ENCODE measurements at regions not wholly inside any gene's neighbourhood (a gene's known extent, or its start where the extent isn't known, plus 50 kb on each side); places are given as distances from the start of the nearest gene placed in this dataset.

- ATAC-seq (ENCODE audit: low FRiP score in 2 of 2), result no peak
- WGBS, 2 donors, result 71 to 76% methylated on average over 5 of the region's 5 CpGs
- DNase-seq, result no peak
- Histone ChIP-seq H3K27me3 (no peaks in the 10 kb centered on the region), H3K36me3 (no peaks in the 10 kb centered on the region), H3K4me1 (no peaks in the 10 kb centered on the region), H3K27ac (no peak overlapping the region), H3K9me3 (no peaks in the 10 kb centered on the region), H3K4me3 (no peak overlapping the region)
- TF ChIP-seq CTCF (IDR thresholded peaks at IDR 0.05), result no peak
- TF ChIP-seq EP300 (IDR thresholded peaks at IDR 0.05), result no peak
- no peak for TF ChIP-seq POLR2A (IDR thresholded peaks at IDR 0.05)
- no peak for TF ChIP-seq POLR2AphosphoS5 (IDR thresholded peaks at IDR 0.05)
These were observed 292.7 kb downstream of the ACTR3B start for GRCh38 chr7:153052206-153052605.

GRCh38 chr7:153061910-153062528, 302.5 kb downstream of the ACTR3B start:
- TF ChIP-seq EP300 (IDR thresholded peaks at IDR 0.05) (no peak), CTCF (IDR thresholded peaks at IDR 0.05) (no peak), POLR2A (IDR thresholded peaks at IDR 0.05) (no peak), POLR2AphosphoS5 (IDR thresholded peaks at IDR 0.05) (no peak)
- 47 to 52% methylated on average over 9 to 13 of the region's 13 CpGs for WGBS, 2 donors
- no peaks in the 10 kb centered on the region for H3K4me1 ChIP-seq
- no peaks in the 10 kb centered on the region for H3K9me3 ChIP-seq
- H3K27ac ChIP-seq, result no peak overlapping the region
- H3K27me3 ChIP-seq, result no peaks in the 10 kb centered on the region
- ATAC-seq (ENCODE audit: low FRiP score in 2 of 2) (no peak), DNase-seq (no peak)
- H3K36me3 ChIP-seq, result no peaks in the 10 kb centered on the region
- H3K4me3 ChIP-seq, result no peak overlapping the region

- TF ChIP-seq CTCF (IDR thresholded peaks at IDR 0.05) (no peak), POLR2A (IDR thresholded peaks at IDR 0.05) (no peak), POLR2AphosphoS5 (IDR thresholded peaks at IDR 0.05) (no peak), EP300 (IDR thresholded peaks at IDR 0.05) (no peak)
- WGBS, 2 donors, result 0% methylated on average over 1 of the region's 1 CpG
- Histone ChIP-seq H3K27ac (no peak overlapping the region), H3K27me3 (no peaks in the 10 kb centered on the region), H3K4me3 (no peak overlapping the region), H3K36me3 (no peaks in the 10 kb centered on the region), H3K4me1 (no peaks in the 10 kb centered on the region), H3K9me3 (no peaks in the 10 kb centered on the region)
- ATAC-seq (ENCODE audit: low FRiP score in 2 of 2), result no peak
- DNase-seq, result no peak
These were observed 305.5 kb downstream of the ACTR3B start for GRCh38 chr7:153065051-153065450.

DNA sequence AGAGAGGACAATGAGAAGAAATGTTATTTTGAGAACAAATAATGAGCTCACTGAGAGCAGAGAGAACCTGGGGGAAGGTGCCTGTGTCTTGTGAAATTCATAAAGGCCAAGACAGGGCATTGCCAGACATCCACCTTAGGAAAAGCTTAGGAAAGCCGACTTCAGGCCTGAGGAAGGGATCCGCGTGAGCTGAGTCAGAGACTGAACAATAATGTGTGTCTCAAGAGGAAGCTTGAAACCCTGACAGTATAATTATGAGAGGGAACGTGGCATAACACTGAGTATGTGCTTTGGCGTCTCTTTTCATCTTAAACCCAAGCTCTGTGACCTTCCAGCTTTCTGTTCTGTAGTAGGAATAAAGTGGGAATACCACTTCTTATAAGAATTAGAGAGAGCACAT, 307.2 kb downstream of the ACTR3B start:
- Histone ChIP-seq H3K4me1 (no peaks in the 10 kb centered on the region), H3K27me3 (no peaks in the 10 kb centered on the region), H3K27ac (no peak overlapping the region), H3K4me3 (no peak overlapping the region), H3K36me3 (no peaks in the 10 kb centered on the region), H3K9me3 (no peaks in the 10 kb centered on the region)
- ATAC-seq (ENCODE audit: low FRiP score in 2 of 2) (no peak), DNase-seq (no peak)
- 81 to 85% methylated on average over 5 of the region's 5 CpGs for WGBS, 2 donors
- TF ChIP-seq EP300 (IDR thresholded peaks at IDR 0.05), result no peak
- TF ChIP-seq CTCF (IDR thresholded peaks at IDR 0.05), result no peak
- TF ChIP-seq POLR2A (IDR thresholded peaks at IDR 0.05), result no peak
- TF ChIP-seq POLR2AphosphoS5 (IDR thresholded peaks at IDR 0.05), result no peak

DNA sequence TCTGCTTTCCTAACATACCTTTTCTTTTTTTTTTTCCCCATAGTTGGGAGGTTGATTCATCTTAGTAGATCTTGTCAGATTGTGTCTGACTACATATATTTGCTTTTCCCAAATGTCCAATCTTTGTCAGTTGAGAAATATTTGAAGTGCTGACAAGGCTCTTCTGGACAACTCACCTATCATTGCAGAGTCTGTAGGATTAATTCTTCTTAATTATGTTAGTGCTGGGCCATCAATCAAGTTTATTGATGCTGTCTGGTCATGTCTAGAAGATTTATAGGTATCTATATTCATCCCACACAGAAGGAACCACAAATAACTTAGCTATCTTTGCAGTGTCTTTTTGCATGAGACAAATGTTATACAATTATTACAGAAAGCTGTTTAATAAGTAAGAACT, 310.6 kb downstream of the ACTR3B start:
- no peaks in the 10 kb centered on the region for H3K4me1 ChIP-seq
- DNase-seq, result no peak
- H3K27me3 ChIP-seq, result no peaks in the 10 kb centered on the region
- no peak overlapping the region for H3K27ac ChIP-seq
- H3K4me3 ChIP-seq, result no peak overlapping the region
- H3K36me3 ChIP-seq, result no peaks in the 10 kb centered on the region
- H3K9me3 ChIP-seq, result no peaks in the 10 kb centered on the region
- no peak for TF ChIP-seq POLR2AphosphoS5 (IDR thresholded peaks at IDR 0.05)
- no peak for TF ChIP-seq EP300 (IDR thresholded peaks at IDR 0.05)
- no peak for TF ChIP-seq CTCF (IDR thresholded peaks at IDR 0.05)
- no peak for TF ChIP-seq POLR2A (IDR thresholded peaks at IDR 0.05)
- ATAC-seq (ENCODE audit: low FRiP score in 2 of 2), result no peak
